PC-3 (cell line): ENCODE measurements at regions not wholly inside any gene's neighbourhood (a gene's known extent, or its start where the extent isn't known, plus 50 kb on each side); places are given as distances from the start of the nearest gene placed in this dataset.

ENCODE experiments used
- ATAC-seq: fragments of 200-7000 bp; cut with Tn5 transposase; 2 replicates; pipeline ENCODE4 v1.9.1; 2020; ENCODE audit warnings: mild to moderate bottlenecking, moderate library complexity
- BruUV-seq: library from RNA; stranded (reverse); fragments of 400-500 nt; replicated peaks from 2 replicates; lab custom pipeline; 2021; lab: Mats Ljungman, UMichigan
- CTCF ChIA-PET: fragments of 300-600 bp; sonication (Branson Sonifier 250); formaldehyde crosslinking; loops from one replicate; lab custom pipeline; 2022; ENCODE audit warnings: antibody characterized with exemption; lab: Charles Lee
- POLR2A ChIA-PET: fragments of 300-600 bp; sonication (Branson Sonifier 250); formaldehyde crosslinking; loops from one replicate; lab custom pipeline; 2022; ENCODE audit warnings: antibody characterized with exemption; ENCODE audit not compliant: unreplicated experiment; lab: Charles Lee
- DNase-seq: peaks from one replicate; pipeline ENCODE4 v3.0.0-alpha.2; 2015
- H2AFZ ChIP-seq: fragments of 300-600 bp; sonication (generic); 2 replicates; pipeline ENCODE4 v1.6.0; 2016; ENCODE audit warnings: antibody characterized with exemption, low read length
- H3F3A ChIP-seq: fragments of 300-600 bp; sonication (generic); one replicate; pipeline ENCODE4 v1.6.0; 2017; ENCODE audit warnings: antibody characterized with exemption, low read length, control low read depth, mild to moderate bottlenecking; ENCODE audit not compliant: unreplicated experiment
- H3K27ac ChIP-seq: fragments of 300-600 bp; sonication (generic); 2 replicates; pipeline ENCODE4 v1.5.1; 2016; ENCODE audit warnings: mild to moderate bottlenecking, low read length
- H3K27me3 ChIP-seq: fragments of 300-600 bp; sonication (generic); 2 replicates; pipeline ENCODE4 v1.6.1; 2016; ENCODE audit warnings: low read length, mixed read lengths
- H3K36me3 ChIP-seq: fragments of 300-600 bp; sonication (generic); 2 replicates; pipeline ENCODE4 v1.6.1; 2016; ENCODE audit warnings: low read depth, mixed run types, low read length, mixed read lengths
- H3K4me1 ChIP-seq: fragments of 300-600 bp; sonication (generic); 2 replicates; pipeline ENCODE4 v1.5.1; 2016; ENCODE audit warnings: low read length; ENCODE audit not compliant: insufficient read depth
- H3K4me2 ChIP-seq: fragments of 300-600 bp; sonication (generic); 2 replicates; pipeline ENCODE4 v1.6.0; 2016; ENCODE audit warnings: low read length
- H3K4me3 ChIP-seq: fragments of 300-600 bp; sonication (generic); 2 replicates; pipeline ENCODE4 v1.5.1; 2016; ENCODE audit warnings: mild to moderate bottlenecking, low read length, mixed read lengths
- H3K79me2 ChIP-seq: fragments of 300-600 bp; sonication (generic); 2 replicates; pipeline ENCODE4 v1.6.1; 2017; ENCODE audit warnings: low read length, mixed read lengths
- H3K9ac ChIP-seq: fragments of 300-600 bp; sonication (generic); 2 replicates; pipeline ENCODE4 v1.6.0; 2016; ENCODE audit warnings: mild to moderate bottlenecking, low read length
- H3K9me2 ChIP-seq: fragments of 300-600 bp; sonication (generic); replicated peaks from 2 replicates; pipeline ENCODE4 v1.6.1; 2016; ENCODE audit warnings: mixed run types, low read length, mixed read lengths
- H3K9me3 ChIP-seq: fragments of 300-600 bp; sonication (generic); 2 replicates; pipeline ENCODE4 v1.6.1; 2016; ENCODE audit warnings: low read length, mixed read lengths
- H4K20me1 ChIP-seq: fragments of 300-600 bp; sonication (generic); 2 replicates; pipeline ENCODE4 v1.6.1; 2016; ENCODE audit warnings: low read length, mixed read lengths
- CTCF ChIP-seq: fragments of 300-600 bp; sonication (generic); conservative IDR thresholded peaks from 2 replicates; pipeline ENCODE4 v1.5.1; 2017; ENCODE audit warnings: antibody characterized with exemption, low read depth, mild to moderate bottlenecking, low read length
- EZH2 ChIP-seq: fragments of 300-600 bp; sonication (generic); IDR thresholded peaks from one replicate; pipeline ENCODE4 v1.6.1; 2017; ENCODE audit warnings: antibody characterized with exemption, mild to moderate bottlenecking, low read length; ENCODE audit not compliant: unreplicated experiment
- EZH2phosphoT487 ChIP-seq: fragments of 300-600 bp; sonication (generic); IDR thresholded peaks from 2 replicates; pipeline ENCODE4 v1.6.1; 2018; ENCODE audit warnings: mild to moderate bottlenecking, antibody characterized with exemption, low read length, borderline replicate concordance
- intact Hi-C: fragments of 100-400 bp; cut with micrococcal nuclease; formaldehyde crosslinking; loops from 2 replicates; pipeline ENCODE4 v1.9.0; 2023

- ChIA-PET POLR2A (no interaction called here), CTCF (no interaction called here)
- Histone ChIP-seq H3K9me2 (no peaks in the 10 kb centered on the region), H3F3A (no peaks in the 10 kb centered on the region), H4K20me1 (no peaks in the 10 kb centered on the region), H3K4me2 (no peak overlapping the region), H3K79me2 (no peaks in the 10 kb centered on the region), H3K9me3 (no peaks in the 10 kb centered on the region), H3K27ac (no peak overlapping the region), H3K4me3 (no peak overlapping the region), H3K9ac (no peak overlapping the region), H3K36me3 (no peaks in the 10 kb centered on the region), H3K4me1 (no peaks in the 10 kb centered on the region), H3K27me3 (peaks cover 55% of the 10 kb centered on the region), H2AFZ (no peak overlapping the region)
- intact Hi-C loops: no loop called here
- ATAC-seq (no peak), DNase-seq (no peak)
- no TSS peak for BruUV-seq
- TF ChIP-seq EZH2: no peak
- TF ChIP-seq CTCF: no peak
- TF ChIP-seq EZH2phosphoT487: no peak
These were observed 90.3 kb upstream of the EGFLAM start for GRCh38 chr5:38168029-38168428.

GRCh38 chr5:38167562-38167996 is 90.8 kb upstream of the EGFLAM start:
- Histone ChIP-seq H4K20me1 (no peaks in the 10 kb centered on the region), H3K9me3 (no peaks in the 10 kb centered on the region), H3K27ac (no peak overlapping the region), H3K4me2 (no peak overlapping the region), H2AFZ (no peak overlapping the region), H3K27me3 (peaks cover 55% of the 10 kb centered on the region), H3K36me3 (no peaks in the 10 kb centered on the region), H3K9ac (no peak overlapping the region), H3K4me1 (no peaks in the 10 kb centered on the region), H3K79me2 (no peaks in the 10 kb centered on the region), H3K9me2 (no peaks in the 10 kb centered on the region), H3K4me3 (no peak overlapping the region), H3F3A (no peaks in the 10 kb centered on the region)
- ATAC-seq (no peak), DNase-seq (no peak)
- ChIA-PET POLR2A (no interaction called here), CTCF (no interaction called here)
- TF ChIP-seq CTCF (no peak), EZH2phosphoT487 (no peak), EZH2 (no peak)
- intact Hi-C loops: no loop called here
- BruUV-seq: no TSS peak

GRCh38 chr5:38166832-38167231 is 91.5 kb upstream of the EGFLAM start:
- Histone ChIP-seq H3K27me3 (peaks cover 60% of the 10 kb centered on the region), H3K4me1 (no peaks in the 10 kb centered on the region), H3K9me2 (no peaks in the 10 kb centered on the region), H2AFZ (no peak overlapping the region), H3F3A (no peaks in the 10 kb centered on the region), H4K20me1 (no peaks in the 10 kb centered on the region), H3K4me2 (no peak overlapping the region), H3K9ac (no peak overlapping the region), H3K9me3 (no peaks in the 10 kb centered on the region), H3K4me3 (no peak overlapping the region), H3K27ac (no peak overlapping the region), H3K36me3 (no peaks in the 10 kb centered on the region), H3K79me2 (no peaks in the 10 kb centered on the region)
- no TSS peak for BruUV-seq
- no peak for TF ChIP-seq EZH2phosphoT487
- no peak for TF ChIP-seq EZH2
- TF ChIP-seq CTCF: no peak
- CTCF ChIA-PET: no interaction called here
- POLR2A ChIA-PET: no interaction called here
- DNase-seq: no peak
- ATAC-seq: no peak
- intact Hi-C loops: no loop called here
